ENCODE measurements at regions not wholly inside any gene's neighbourhood (a gene's known extent, or its start where the extent isn't known, plus 50 kb on each side); places are given as distances from the start of the nearest gene placed in this dataset.
A peak's percentile ranks its signal among the peaks of the same experiment; 100 is the strongest.

DNA sequence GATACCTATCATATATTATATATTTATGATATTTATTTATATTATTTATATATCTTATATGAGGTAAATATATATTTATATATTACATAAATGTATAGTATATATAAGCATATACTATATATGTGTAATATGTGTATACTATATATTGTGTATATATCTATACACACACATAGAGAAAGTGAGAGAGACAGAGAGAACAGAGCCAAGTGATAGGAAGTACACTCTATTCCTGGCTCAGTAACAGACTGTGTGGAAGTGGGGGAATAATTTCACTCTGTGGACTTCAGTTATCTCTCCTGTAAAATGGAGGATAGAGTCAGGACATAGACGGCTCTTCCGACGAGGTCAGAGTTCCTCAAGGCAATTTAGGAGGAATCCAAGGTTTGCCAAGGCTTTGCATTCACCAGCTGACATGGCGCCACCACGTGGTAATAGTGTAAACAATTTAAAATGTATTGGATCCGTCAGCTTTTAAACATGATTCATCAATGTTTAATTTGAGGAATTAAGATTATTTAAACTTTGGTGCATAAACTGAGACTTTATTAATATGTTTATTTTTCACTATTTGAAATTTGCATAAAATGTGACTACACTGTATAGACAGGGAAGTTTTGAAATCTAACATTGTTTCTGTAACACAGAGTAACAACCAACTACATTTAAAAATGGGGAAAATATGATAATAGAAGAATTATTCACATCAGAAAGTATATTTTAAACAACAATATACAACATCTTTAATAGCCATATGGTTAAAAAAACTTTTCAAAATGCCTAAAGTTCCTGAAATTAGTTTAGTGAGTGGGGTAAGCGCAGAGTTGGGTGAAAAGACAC lies 75.4 kb upstream of the TMEM244 start:
- Mint-ChIP-seq H3K27me3 (ENCODE audit: low read depth in 3 of 3) (peaks cover 0 to 6% (median 5%) of the 10 kb centered on the region in 3 donors), H3K4me1 (no peaks in the 10 kb centered on the region), H3K4me3 (no peak overlapping the region), H3K27ac (no peak overlapping the region), H3K36me3 (no peaks in the 10 kb centered on the region), H3K9me3 (no peaks in the 10 kb centered on the region)
- peak; percentile 17 to 39 (median 31) for DNase-seq

DNA sequence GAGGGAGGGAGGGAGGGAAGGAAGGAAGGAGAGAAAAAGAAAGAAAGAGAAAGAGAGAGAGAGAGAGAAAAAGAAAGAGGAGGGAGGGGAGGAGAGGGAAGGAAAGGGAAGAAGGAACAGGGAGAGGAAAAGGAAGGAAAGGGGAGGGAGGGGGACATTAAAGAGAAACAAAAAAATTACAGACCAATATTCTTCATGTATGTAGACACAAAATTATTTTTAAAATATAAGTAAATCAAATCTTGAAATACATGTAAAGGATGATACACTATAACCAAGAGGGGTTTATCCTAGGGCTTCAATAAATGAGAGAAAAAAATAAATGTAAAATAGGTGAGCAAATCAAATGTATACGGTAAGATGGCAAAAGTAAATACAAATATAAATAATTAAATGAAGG lies 71.2 kb upstream of the TMEM244 start:
- no peak overlapping the region for H3K4me3 Mint-ChIP-seq
- no peaks in the 10 kb centered on the region for H3K9me3 Mint-ChIP-seq

DNA sequence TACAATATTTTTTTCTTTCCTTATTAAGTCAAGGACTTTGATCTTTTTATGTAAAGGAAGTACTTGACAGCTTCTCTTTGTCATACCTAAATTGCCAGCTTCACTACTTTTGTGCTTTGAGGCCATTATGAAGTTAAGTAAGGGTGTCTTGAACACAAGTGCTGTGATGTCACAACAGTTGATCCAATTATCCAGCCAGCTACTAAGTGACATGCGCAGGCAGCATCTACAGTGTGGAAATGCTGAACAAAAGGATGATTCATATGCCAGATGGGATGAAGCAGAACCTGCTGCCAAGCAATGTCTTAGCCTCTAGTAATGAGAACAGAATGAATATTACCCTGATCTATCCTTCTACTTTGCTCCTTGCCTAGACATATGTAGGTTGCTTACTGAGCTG lies 68.3 kb upstream of the TMEM244 start:
- H3K4me3 Mint-ChIP-seq: no peak overlapping the region
- DNase-seq: no peak
- no peak overlapping the region for H3K27ac Mint-ChIP-seq
- H3K9me3 Mint-ChIP-seq: no peaks in the 10 kb centered on the region
- H3K4me1 Mint-ChIP-seq: no peaks in the 10 kb centered on the region
- no peaks in the 10 kb centered on the region for H3K36me3 Mint-ChIP-seq
- peaks cover 0 to 2% (median 2%) of the 10 kb centered on the region in 3 donors for H3K27me3 Mint-ChIP-seq (ENCODE audit: low read depth in 3 of 3)

More for the DNA sequence above, 71.2 kb upstream of the TMEM244 start:
- no peaks in the 10 kb centered on the region for H3K36me3 Mint-ChIP-seq
- DNase-seq: no peak
- H3K4me1 Mint-ChIP-seq: no peaks in the 10 kb centered on the region
- H3K27ac Mint-ChIP-seq: no peak overlapping the region
- H3K27me3 Mint-ChIP-seq (ENCODE audit: low read depth in 3 of 3): peaks cover 0 to 2% (median 0%) of the 10 kb centered on the region in 3 donors

DNA sequence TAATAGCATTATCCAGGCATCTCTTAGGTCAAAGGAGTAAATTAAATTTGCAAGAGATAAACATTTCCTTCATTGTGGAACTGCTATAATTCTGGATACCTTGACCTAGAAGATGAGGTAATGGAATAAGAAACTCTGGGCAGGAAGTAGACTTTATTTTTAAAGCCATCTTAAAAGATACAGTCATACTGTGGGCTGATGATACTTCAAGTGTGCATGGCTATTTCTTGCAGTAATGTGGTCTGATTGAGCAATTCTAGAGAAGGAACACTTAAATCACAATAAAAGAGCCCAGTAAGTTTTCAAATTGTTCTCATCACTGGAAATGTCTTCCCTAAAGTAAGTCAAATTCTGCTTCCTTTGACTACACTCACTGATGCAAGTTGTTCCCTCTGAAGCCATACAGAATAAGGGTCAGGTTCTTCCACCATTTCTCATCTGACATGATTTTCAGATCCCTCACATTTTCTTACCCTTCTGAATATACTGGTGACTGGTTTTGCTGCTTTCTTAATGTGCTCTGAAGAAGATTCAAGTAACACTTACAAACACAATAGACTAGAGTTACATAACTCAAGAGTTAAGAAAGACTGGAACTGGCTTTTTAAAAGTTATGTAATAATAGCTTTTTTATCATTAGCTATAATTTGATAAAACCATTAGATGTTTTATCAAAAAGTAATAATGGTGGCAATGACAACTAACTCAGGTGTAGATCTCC lies 62.6 kb upstream of the TMEM244 start:
- H3K36me3 Mint-ChIP-seq: no peaks in the 10 kb centered on the region
- no peak overlapping the region for H3K27ac Mint-ChIP-seq
- no peaks in the 10 kb centered on the region for H3K4me1 Mint-ChIP-seq
- peaks cover 0 to 2% (median 2%) of the 10 kb centered on the region in 3 donors for H3K27me3 Mint-ChIP-seq (ENCODE audit: low read depth in 3 of 3)
- H3K9me3 Mint-ChIP-seq: no peaks in the 10 kb centered on the region
- H3K4me3 Mint-ChIP-seq: no peak overlapping the region
- no peak for DNase-seq

DNA sequence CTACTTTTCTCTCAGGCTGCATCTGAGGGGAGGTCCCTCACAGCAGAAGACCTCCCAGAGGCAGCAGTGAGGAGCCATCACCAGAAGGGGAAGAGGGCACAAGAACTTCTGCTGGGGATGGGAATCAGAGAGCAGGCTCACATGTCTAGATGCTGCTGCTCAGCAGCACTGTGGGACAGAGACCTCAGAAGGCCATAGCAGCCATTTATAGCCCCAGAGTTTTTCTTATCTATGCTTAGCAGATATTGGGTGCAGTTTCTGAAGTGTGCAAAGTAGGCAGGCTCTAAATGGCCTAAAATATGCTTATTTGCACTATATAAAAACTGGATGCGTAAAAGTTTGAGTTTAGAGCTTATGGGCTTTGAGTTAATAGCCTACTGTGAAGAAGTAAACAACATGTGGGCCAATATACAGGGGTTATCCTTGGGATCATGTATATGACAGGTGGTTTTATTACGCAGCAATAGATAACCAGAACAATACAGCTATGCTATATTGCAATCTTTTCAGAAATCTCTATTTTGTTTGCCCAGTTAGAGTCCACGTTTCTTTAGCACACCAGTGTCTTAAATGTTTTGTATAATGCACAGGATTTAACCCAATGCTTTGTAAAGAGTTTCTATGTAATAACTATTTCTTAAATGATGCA lies 60.2 kb upstream of the TMEM244 start:
- Mint-ChIP-seq H3K4me3 (no peak overlapping the region), H3K36me3 (no peaks in the 10 kb centered on the region), H3K9me3 (no peaks in the 10 kb centered on the region), H3K4me1 (no peaks in the 10 kb centered on the region), H3K27ac (no peak overlapping the region), H3K27me3 (ENCODE audit: low read depth in 3 of 3) (peaks cover 0 to 2% (median 0%) of the 10 kb centered on the region in 3 donors)
- no peak for DNase-seq

DNA sequence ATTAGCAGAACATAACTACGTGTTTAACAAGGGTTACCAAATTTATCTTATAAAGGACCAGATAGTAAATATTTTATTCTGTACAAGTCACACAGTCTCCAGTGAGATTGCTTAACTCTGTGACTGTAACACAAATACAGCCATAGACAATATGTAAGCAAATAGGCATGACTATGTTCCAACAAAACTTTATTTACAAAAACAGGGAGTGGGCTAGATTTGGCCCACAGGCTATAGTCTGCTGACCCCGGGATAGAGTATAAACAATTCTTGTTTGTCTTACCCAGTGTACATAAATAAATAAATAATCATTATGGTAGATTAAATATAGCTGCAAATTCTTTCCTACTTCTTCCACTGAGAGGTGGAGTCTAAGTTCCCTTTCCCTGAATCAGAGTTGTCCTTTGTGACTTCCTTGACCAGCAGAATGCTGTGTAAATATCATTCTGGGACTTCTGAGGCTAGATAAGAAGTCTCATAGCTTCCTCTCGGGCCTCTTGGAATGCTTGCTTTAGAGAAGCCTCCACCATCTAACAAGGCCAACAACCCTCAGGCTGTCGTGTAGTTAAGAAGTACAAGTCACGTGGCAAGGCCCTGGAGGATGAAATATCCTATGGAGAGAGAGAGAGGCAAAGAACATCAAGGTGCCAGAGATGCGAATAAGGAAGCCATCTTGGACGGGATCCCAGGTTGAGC lies 59.1 kb upstream of the TMEM244 start:
- DNase-seq: no peak
- no peaks in the 10 kb centered on the region for H3K9me3 Mint-ChIP-seq
- no peaks in the 10 kb centered on the region for H3K36me3 Mint-ChIP-seq
- no peak overlapping the region for H3K27ac Mint-ChIP-seq
- no peak overlapping the region for H3K4me3 Mint-ChIP-seq
- H3K4me1 Mint-ChIP-seq: no peaks in the 10 kb centered on the region
- H3K27me3 Mint-ChIP-seq (ENCODE audit: low read depth in 3 of 3): peaks cover 0 to 2% (median 2%) of the 10 kb centered on the region in 3 donors

DNA sequence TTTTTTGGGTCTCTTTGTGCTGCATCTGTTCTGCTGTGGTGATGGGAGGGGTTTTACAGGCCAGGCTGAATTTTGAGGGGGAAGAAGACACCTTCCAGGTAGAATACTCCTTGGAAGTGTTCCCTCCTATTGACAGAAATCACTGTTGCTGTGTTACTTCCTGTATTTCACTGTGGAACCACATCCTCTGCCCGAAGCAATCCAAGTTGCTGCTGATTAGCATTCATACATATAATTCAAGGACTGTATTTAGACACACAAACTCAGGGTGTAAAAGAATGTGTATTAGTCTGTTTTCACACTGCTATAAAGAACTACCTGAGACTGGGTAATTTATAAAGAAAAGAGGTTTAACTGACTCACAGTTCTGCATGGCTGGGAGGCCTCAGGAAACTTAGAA lies 50.6 kb upstream of the TMEM244 start:
- Mint-ChIP-seq H3K27me3 (ENCODE audit: low read depth in 3 of 3) (peaks cover 0 to 2% (median 0%) of the 10 kb centered on the region in 3 donors), H3K27ac (no peak overlapping the region), H3K9me3 (no peaks in the 10 kb centered on the region), H3K36me3 (no peaks in the 10 kb centered on the region), H3K4me1 (no peaks in the 10 kb centered on the region), H3K4me3 (no peak overlapping the region)
- DNase-seq: no peak
